ENCODE measurements at regions not wholly inside any gene's neighbourhood (a gene's known extent, or its start where the extent isn't known, plus 50 kb on each side); places are given as distances from the start of the nearest gene placed in this dataset.

- no peaks in the 10 kb centered on the region for H3K36me3 ChIP-seq (ENCODE audit: control insufficient read depth, insufficient read depth, low read length)
- H4K8ac ChIP-seq (ENCODE audit: low read depth, low read length): no peak overlapping the region
- H3K4me2 ChIP-seq (ENCODE audit: low read length): no peak overlapping the region
- no CpG with 5 or more reads among the region's 2 CpGs for WGBS (ENCODE audit: extremely low coverage, insufficient coverage, low lambda C conversion rate)
- H2BK5ac ChIP-seq (ENCODE audit: low read length): no peak overlapping the region
- no peak overlapping the region for H2BK15ac ChIP-seq (replicated peaks; ENCODE audit: low read depth)
- H3K27ac ChIP-seq (ENCODE audit: low read depth, low read length): no peak overlapping the region
- no peak overlapping the region for H3K23ac ChIP-seq (ENCODE audit: low read length)
- H3K79me1 ChIP-seq (ENCODE audit: low read length): no peaks in the 10 kb centered on the region
- no peak overlapping the region for H3K4me3 ChIP-seq (ENCODE audit: low read length)
- no peak overlapping the region for H4K5ac ChIP-seq (ENCODE audit: low read length)
- no peak overlapping the region for H3K4ac ChIP-seq (ENCODE audit: low read depth, low read length)
- peaks cover 2% of the 10 kb centered on the region for H3K4me1 ChIP-seq (ENCODE audit: control insufficient read depth, low read depth, low read length)
- no peak overlapping the region for H3K9ac ChIP-seq (ENCODE audit: low read length)
- DNase-seq: no peak
- H3K56ac ChIP-seq (ENCODE audit: low read length): no peak overlapping the region
- no peak overlapping the region for H2AK5ac ChIP-seq (ENCODE audit: low read length)
- no peak overlapping the region for H2BK120ac ChIP-seq (ENCODE audit: low read depth, low read length)
- H3K27me3 ChIP-seq (ENCODE audit: insufficient read depth, low read length, poor library complexity): no peaks in the 10 kb centered on the region
- no peaks in the 10 kb centered on the region for H3K79me2 ChIP-seq (ENCODE audit: control insufficient read depth, insufficient read depth, low read length)
- no peak overlapping the region for H3K18ac ChIP-seq (ENCODE audit: low read length)
Measured at GRCh38 chr2:59181347-59181746, 940.2 kb upstream of the FANCL start.

DNA sequence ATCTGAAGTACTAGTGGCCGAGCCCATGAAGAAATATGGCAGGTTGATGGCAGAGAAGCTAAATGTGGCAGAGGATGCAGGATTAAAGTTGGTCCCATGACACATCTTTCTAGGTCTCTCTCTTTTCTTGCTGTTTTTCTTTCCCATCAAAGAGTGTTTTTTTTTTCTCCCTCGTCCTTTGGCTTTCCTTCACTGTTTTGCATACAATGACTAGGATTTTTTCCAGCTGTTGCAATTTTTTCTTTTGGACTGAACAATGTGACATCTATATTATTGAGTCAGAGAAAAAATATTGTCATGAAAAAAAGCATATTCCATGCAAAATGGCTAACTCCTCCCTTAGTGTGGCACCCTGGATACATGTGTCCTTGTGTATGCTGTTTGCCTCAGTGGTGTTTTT is 939.5 kb upstream of the FANCL start:
- WGBS (ENCODE audit: extremely low coverage, insufficient coverage, low lambda C conversion rate): no CpG with 5 or more reads among the region's 2 CpGs

DNA sequence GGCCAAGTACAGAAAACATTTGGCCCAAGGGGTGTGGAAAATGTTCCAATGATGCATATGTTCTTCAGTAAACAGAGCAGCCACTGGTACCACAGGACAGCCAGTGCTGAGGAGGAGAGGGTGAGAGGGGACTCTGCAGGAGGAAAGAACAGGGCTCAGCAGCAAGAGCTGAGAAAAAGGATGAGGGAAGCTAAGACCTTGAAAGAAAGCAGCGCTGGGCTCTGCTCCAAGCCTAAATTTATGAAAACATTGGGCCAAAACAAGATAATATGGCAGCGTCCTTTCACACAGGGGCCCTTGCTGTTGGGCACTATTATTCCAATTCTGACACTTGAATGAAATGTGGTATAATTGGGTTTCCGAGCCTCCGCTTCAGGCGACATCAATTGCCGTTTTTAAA is 939.0 kb upstream of the FANCL start:
- Histone ChIP-seq H3K9ac (ENCODE audit: low read length) (no peak overlapping the region), H2BK5ac (ENCODE audit: low read length) (no peak overlapping the region), H4K5ac (ENCODE audit: low read length) (no peak overlapping the region), H3K79me2 (ENCODE audit: control insufficient read depth, insufficient read depth, low read length) (no peaks in the 10 kb centered on the region), H3K79me1 (ENCODE audit: low read length) (no peaks in the 10 kb centered on the region), H2AK5ac (ENCODE audit: low read length) (no peak overlapping the region), H3K4me1 (ENCODE audit: control insufficient read depth, low read depth, low read length) (peaks cover 2% of the 10 kb centered on the region), H3K4ac (ENCODE audit: low read depth, low read length) (no peak overlapping the region), H3K36me3 (ENCODE audit: control insufficient read depth, insufficient read depth, low read length) (no peaks in the 10 kb centered on the region), H2BK120ac (ENCODE audit: low read depth, low read length) (no peak overlapping the region), H3K4me2 (ENCODE audit: low read length) (no peak overlapping the region), H3K27me3 (ENCODE audit: insufficient read depth, low read length, poor library complexity) (no peaks in the 10 kb centered on the region), H3K23ac (ENCODE audit: low read length) (no peak overlapping the region), H3K4me3 (ENCODE audit: low read length) (no peak overlapping the region), H3K27ac (ENCODE audit: low read depth, low read length) (no peak overlapping the region), H3K56ac (ENCODE audit: low read length) (no peak overlapping the region), H4K8ac (ENCODE audit: low read depth, low read length) (no peak overlapping the region), H3K18ac (ENCODE audit: low read length) (no peak overlapping the region), H2BK15ac (replicated peaks; ENCODE audit: low read depth) (no peak overlapping the region)
- no peak for DNase-seq
- WGBS (ENCODE audit: extremely low coverage, insufficient coverage, low lambda C conversion rate): no CpG with 5 or more reads among the region's 6 CpGs

More for the DNA sequence above, 939.5 kb upstream of the FANCL start:
- Histone ChIP-seq H2BK5ac (ENCODE audit: low read length) (no peak overlapping the region), H3K56ac (ENCODE audit: low read length) (no peak overlapping the region), H3K27ac (ENCODE audit: low read depth, low read length) (no peak overlapping the region), H3K79me1 (ENCODE audit: low read length) (no peaks in the 10 kb centered on the region), H3K36me3 (ENCODE audit: control insufficient read depth, insufficient read depth, low read length) (no peaks in the 10 kb centered on the region), H3K9ac (ENCODE audit: low read length) (no peak overlapping the region), H3K4me2 (ENCODE audit: low read length) (no peak overlapping the region), H2AK5ac (ENCODE audit: low read length) (no peak overlapping the region), H3K4me1 (ENCODE audit: control insufficient read depth, low read depth, low read length) (peaks cover 2% of the 10 kb centered on the region), H3K27me3 (ENCODE audit: insufficient read depth, low read length, poor library complexity) (no peaks in the 10 kb centered on the region), H3K18ac (ENCODE audit: low read length) (no peak overlapping the region), H4K5ac (ENCODE audit: low read length) (no peak overlapping the region), H2BK120ac (ENCODE audit: low read depth, low read length) (no peak overlapping the region), H3K4ac (ENCODE audit: low read depth, low read length) (no peak overlapping the region), H3K23ac (ENCODE audit: low read length) (no peak overlapping the region), H3K4me3 (ENCODE audit: low read length) (no peak overlapping the region), H3K79me2 (ENCODE audit: control insufficient read depth, insufficient read depth, low read length) (no peaks in the 10 kb centered on the region), H4K8ac (ENCODE audit: low read depth, low read length) (no peak overlapping the region), H2BK15ac (replicated peaks; ENCODE audit: low read depth) (no peak overlapping the region)
- no peak for DNase-seq

GRCh38 chr2:59177748-59178147 is 936.6 kb upstream of the FANCL start:
- no peak overlapping the region for H3K9ac ChIP-seq (ENCODE audit: low read length)
- H3K79me2 ChIP-seq (ENCODE audit: control insufficient read depth, insufficient read depth, low read length): no peaks in the 10 kb centered on the region
- H3K4me2 ChIP-seq (ENCODE audit: low read length): no peak overlapping the region
- no peaks in the 10 kb centered on the region for H3K4me1 ChIP-seq (ENCODE audit: control insufficient read depth, low read depth, low read length)
- no peak overlapping the region for H3K23ac ChIP-seq (ENCODE audit: low read length)
- WGBS (ENCODE audit: extremely low coverage, insufficient coverage, low lambda C conversion rate): no CpG with 5 or more reads among the region's 2 CpGs
- no peak for DNase-seq
- no peak overlapping the region for H2BK15ac ChIP-seq (replicated peaks; ENCODE audit: low read depth)
- H4K8ac ChIP-seq (ENCODE audit: low read depth, low read length): no peak overlapping the region
- H2AK5ac ChIP-seq (ENCODE audit: low read length): no peak overlapping the region
- H3K18ac ChIP-seq (ENCODE audit: low read length): no peak overlapping the region
- H4K5ac ChIP-seq (ENCODE audit: low read length): no peak overlapping the region
- no peak overlapping the region for H3K4ac ChIP-seq (ENCODE audit: low read depth, low read length)
- H3K27me3 ChIP-seq (ENCODE audit: insufficient read depth, low read length, poor library complexity): no peaks in the 10 kb centered on the region
- H3K27ac ChIP-seq (ENCODE audit: low read depth, low read length): no peak overlapping the region
- no peak overlapping the region for H3K4me3 ChIP-seq (ENCODE audit: low read length)
- no peak overlapping the region for H2BK120ac ChIP-seq (ENCODE audit: low read depth, low read length)
- H3K79me1 ChIP-seq (ENCODE audit: low read length): no peaks in the 10 kb centered on the region
- H3K36me3 ChIP-seq (ENCODE audit: control insufficient read depth, insufficient read depth, low read length): no peaks in the 10 kb centered on the region
- no peak overlapping the region for H3K56ac ChIP-seq (ENCODE audit: low read length)
- H2BK5ac ChIP-seq (ENCODE audit: low read length): no peak overlapping the region

DNA sequence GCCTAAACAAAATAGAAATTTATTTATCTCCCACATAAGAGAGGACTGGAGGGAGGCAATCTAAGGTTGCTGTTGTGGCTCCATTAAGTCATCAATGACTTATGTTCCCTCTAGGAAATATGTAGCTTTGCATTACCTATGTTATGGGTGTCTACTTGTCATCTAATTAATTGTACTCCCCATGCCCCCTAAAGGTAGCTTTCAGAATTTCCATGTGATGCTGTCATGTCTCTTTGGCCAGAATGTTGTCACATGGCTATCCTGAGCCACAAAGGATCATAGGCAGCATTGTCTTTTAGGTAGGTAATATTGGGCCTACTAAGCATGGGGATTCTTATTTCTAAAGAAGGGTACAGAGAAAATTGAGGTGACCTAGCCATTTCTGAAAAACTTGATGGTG is 935.6 kb upstream of the FANCL start:
- H2BK5ac ChIP-seq (ENCODE audit: low read length): no peak overlapping the region
- no peak overlapping the region for H3K23ac ChIP-seq (ENCODE audit: low read length)
- H3K79me1 ChIP-seq (ENCODE audit: low read length): no peaks in the 10 kb centered on the region
- no peaks in the 10 kb centered on the region for H3K36me3 ChIP-seq (ENCODE audit: control insufficient read depth, insufficient read depth, low read length)
- H2BK15ac ChIP-seq (replicated peaks; ENCODE audit: low read depth): no peak overlapping the region
- no peak overlapping the region for H3K4me3 ChIP-seq (ENCODE audit: low read length)
- no peaks in the 10 kb centered on the region for H3K79me2 ChIP-seq (ENCODE audit: control insufficient read depth, insufficient read depth, low read length)
- H3K4me1 ChIP-seq (ENCODE audit: control insufficient read depth, low read depth, low read length): no peaks in the 10 kb centered on the region
- H4K8ac ChIP-seq (ENCODE audit: low read depth, low read length): no peak overlapping the region
- no peak overlapping the region for H3K4ac ChIP-seq (ENCODE audit: low read depth, low read length)
- no peak overlapping the region for H2AK5ac ChIP-seq (ENCODE audit: low read length)
- H3K18ac ChIP-seq (ENCODE audit: low read length): no peak overlapping the region
- H3K27me3 ChIP-seq (ENCODE audit: insufficient read depth, low read length, poor library complexity): no peaks in the 10 kb centered on the region
- no peak overlapping the region for H2BK120ac ChIP-seq (ENCODE audit: low read depth, low read length)
- H4K5ac ChIP-seq (ENCODE audit: low read length): no peak overlapping the region
- no peak overlapping the region for H3K56ac ChIP-seq (ENCODE audit: low read length)
- no peak overlapping the region for H3K4me2 ChIP-seq (ENCODE audit: low read length)
- H3K9ac ChIP-seq (ENCODE audit: low read length): no peak overlapping the region
- peak; percentile 20 for DNase-seq
- no peak overlapping the region for H3K27ac ChIP-seq (ENCODE audit: low read depth, low read length)

- Histone ChIP-seq H2AK5ac (ENCODE audit: low read length) (no peak overlapping the region), H2BK15ac (replicated peaks; ENCODE audit: low read depth) (no peak overlapping the region), H3K23ac (ENCODE audit: low read length) (no peak overlapping the region), H4K8ac (ENCODE audit: low read depth, low read length) (no peak overlapping the region), H3K36me3 (ENCODE audit: control insufficient read depth, insufficient read depth, low read length) (no peaks in the 10 kb centered on the region), H3K27ac (ENCODE audit: low read depth, low read length) (no peak overlapping the region), H3K4me2 (ENCODE audit: low read length) (no peak overlapping the region), H2BK120ac (ENCODE audit: low read depth, low read length) (no peak overlapping the region), H3K79me2 (ENCODE audit: control insufficient read depth, insufficient read depth, low read length) (no peaks in the 10 kb centered on the region), H3K79me1 (ENCODE audit: low read length) (no peaks in the 10 kb centered on the region), H3K27me3 (ENCODE audit: insufficient read depth, low read length, poor library complexity) (no peaks in the 10 kb centered on the region), H3K18ac (ENCODE audit: low read length) (no peak overlapping the region), H3K4ac (ENCODE audit: low read depth, low read length) (no peak overlapping the region), H3K9ac (ENCODE audit: low read length) (no peak overlapping the region), H2BK5ac (ENCODE audit: low read length) (no peak overlapping the region), H3K56ac (ENCODE audit: low read length) (no peak overlapping the region), H3K4me1 (ENCODE audit: control insufficient read depth, low read depth, low read length) (no peaks in the 10 kb centered on the region), H3K4me3 (ENCODE audit: low read length) (no peak overlapping the region), H4K5ac (ENCODE audit: low read length) (no peak overlapping the region)
- no peak for DNase-seq
- no CpG with 5 or more reads among the region's 13 CpGs for WGBS (ENCODE audit: extremely low coverage, insufficient coverage, low lambda C conversion rate)
Measured at GRCh38 chr2:59174536-59175243, 933.6 kb upstream of the FANCL start.

Measured in mesendoderm (in vitro differentiated cells).